ENCODE measurements at regions not wholly inside any gene's neighbourhood (a gene's known extent, or its start where the extent isn't known, plus 50 kb on each side); places are given as distances from the start of the nearest gene placed in this dataset.

- TF ChIP-seq CTCF (conservative IDR thresholded peaks at IDR 0.05) (no peak), EZH2 (IDR thresholded peaks at IDR 0.05; ENCODE audit: low read depth) (no peak)
Measured at GRCh38 chr4:24656906-24657305, 72.6 kb upstream of the DHX15 start.
